HCT116 (cell line): ENCODE measurements at regions not wholly inside any gene's neighbourhood (a gene's known extent, or its start where the extent isn't known, plus 50 kb on each side); places are given as distances from the start of the nearest gene placed in this dataset.

Experiments
- ATAC-seq: fragments of 200-7000 bp; cut with Tn5 transposase; 2 replicates; pipeline ENCODE4 v1.9.1; 2020; ENCODE audit warnings: mild to moderate bottlenecking, moderate library complexity
- BruUV-seq: library from RNA; stranded (reverse); fragments of 400-500 nt; replicated peaks from 2 replicates; lab custom pipeline; 2021; lab: Mats Ljungman, UMichigan
- CTCF ChIA-PET: fragments of 300-600 bp; sonication (Branson Sonifier 250); formaldehyde crosslinking; loops from one replicate; lab custom pipeline; 2021; ENCODE audit warnings: antibody characterized with exemption; lab: Charles Lee
- POLR2A ChIA-PET: fragments of 300-600, 350-600 bp; sonication (Branson Sonifier 250); formaldehyde crosslinking; loops from one replicate; lab custom pipeline; 2021; ENCODE audit warnings: antibody characterized with exemption; lab: Charles Lee
- RAD21 ChIA-PET, 2 experiments: fragments of 300-600 bp; sonication (Branson Sonifier 250); formaldehyde crosslinking; loops; one replicate each; lab custom pipeline; 2023; ENCODE audit warnings: low total read pairs in 2 of 2; ENCODE audit not compliant: uncharacterized antibody in 2 of 2, unreplicated experiment in 2 of 2, low non-redundant PET in 1 of 2; lab: Charles Lee
- DNase-seq: peaks from one replicate; pipeline ENCODE4 v3.0.0-alpha.2; 2010; ENCODE audit warnings: low read depth, low spot score
- H2AFZ ChIP-seq: fragments of 200-600 bp; shearing (Covaris generic), sonication (generic); 2 replicates; pipeline ENCODE4 v1.6.1; 2017; ENCODE audit warnings: low read depth, mixed run types, mixed read lengths, antibody characterized with exemption, low read length; ENCODE audit not compliant: poor library complexity, severe bottlenecking
- H3K27ac ChIP-seq: 2 replicates; pipeline ENCODE4 v1.5.1; 2012; ENCODE audit warnings: low read depth, low read length
- H3K27me3 ChIP-seq: fragments of 200-600 bp; sonication (generic); 2 replicates; pipeline ENCODE4 v1.6.1; 2016; ENCODE audit warnings: mixed run types, low read length, mixed read lengths; ENCODE audit not compliant: insufficient read depth
- H3K36me3 ChIP-seq, 2 experiments: fragments of 200-500 bp in 1 of 2; fragments of 200-600 bp in 1 of 2; sonication (Bioruptor generic) in 1 of 2; sonication (generic) in 1 of 2; 2 replicates each; pipeline versions ENCODE4 v1.5.1 to v1.6.1; 2014 to 2016; ENCODE audit warnings: low read length in 2 of 2, inconsistent platforms in 1 of 2, mixed read lengths in 1 of 2, mixed run types in 1 of 2; ENCODE audit not compliant: insufficient read depth in 2 of 2, control insufficient read depth in 1 of 2
- H3K4me1 ChIP-seq, 2 experiments: fragments of 200-600 bp in 1 of 2; sonication (generic) in 1 of 2; 2 replicates each; pipeline versions ENCODE4 v1.5.1 to v1.6.1; 2012 to 2017; ENCODE audit warnings: low read length in 2 of 2, inconsistent platforms in 1 of 2, mild to moderate bottlenecking in 1 of 2, mixed read lengths in 1 of 2, mixed run types in 1 of 2, moderate library complexity in 1 of 2; ENCODE audit not compliant: insufficient read depth in 2 of 2, control insufficient read depth in 1 of 2
- H3K4me2 ChIP-seq: fragments of 200-600 bp; sonication (generic); 2 replicates; pipeline ENCODE4 v1.6.1; 2017; ENCODE audit warnings: mixed run types, low read length, mixed read lengths
- H3K4me3 ChIP-seq, 2 experiments: fragments of 200-600 bp in 1 of 2; sonication (generic) in 1 of 2; replicated peaks in 1 of 2; 2 replicates each; pipeline ENCODE4 v1.5.1; 2011 to 2016; ENCODE audit warnings: low read length in 2 of 2, control low read depth in 1 of 2, low read depth in 1 of 2, mild to moderate bottlenecking in 1 of 2, mixed read lengths in 1 of 2, mixed run types in 1 of 2
- H3K79me2 ChIP-seq: fragments of 200-600 bp; sonication (generic); 2 replicates; pipeline ENCODE4 v1.6.1; 2017; ENCODE audit warnings: mild to moderate bottlenecking, mixed run types, low read length, moderate library complexity, mixed read lengths; ENCODE audit not compliant: insufficient read depth
- H3K9ac ChIP-seq: fragments of 200-600 bp; sonication (generic); 2 replicates; pipeline ENCODE4 v1.6.1; 2016; ENCODE audit warnings: low read length, mixed read lengths
- H3K9me2 ChIP-seq: fragments of 200-600 bp; sonication (generic), shearing (Covaris generic); 2 replicates; pipeline ENCODE4 v1.6.1; 2017; ENCODE audit warnings: mixed run types, mild to moderate bottlenecking, moderate library complexity; ENCODE audit not compliant: insufficient read depth
- H3K9me3 ChIP-seq, 2 experiments: fragments of 200-500 bp in 1 of 2; fragments of 200-600 bp in 1 of 2; sonication (Bioruptor generic) in 1 of 2; sonication (generic) in 1 of 2; 2 replicates each; pipeline ENCODE4 v1.6.1; 2014 to 2017; ENCODE audit warnings: low read length in 2 of 2, mixed read lengths in 2 of 2, inconsistent platforms in 1 of 2, low read depth in 1 of 2, mild to moderate bottlenecking in 1 of 2, mixed run types in 1 of 2, moderate library complexity in 1 of 2; ENCODE audit not compliant: control insufficient read depth in 1 of 2, insufficient read depth in 1 of 2
- H4K20me1 ChIP-seq: fragments of 200-600 bp; sonication (generic), shearing (Covaris generic); 2 replicates; pipeline ENCODE4 v1.6.1; 2017; ENCODE audit warnings: mixed run types, mild to moderate bottlenecking, moderate library complexity; ENCODE audit not compliant: insufficient read depth
- ATF3 ChIP-seq: IDR thresholded peaks from 2 replicates; pipeline ENCODE4 v1.6.1; 2012
- CTCF ChIP-seq, 3 experiments: fragments of 200-600 bp in 1 of 3; sonication (generic) in 1 of 3; IDR thresholded peaks in 2 of 3; conservative IDR thresholded peaks in 1 of 3; 2 replicates each; pipeline ENCODE4 v1.5.1; 2012 to 2017; ENCODE audit warnings: low read depth in 2 of 3, low read length in 2 of 3, antibody characterized with exemption in 1 of 3, borderline replicate concordance in 1 of 3, control low read depth in 1 of 3, mild to moderate bottlenecking in 1 of 3, mixed read lengths in 1 of 3, mixed run types in 1 of 3, moderate library complexity in 1 of 3; ENCODE audit not compliant: insufficient read depth in 1 of 3
- EGR1 ChIP-seq: IDR thresholded peaks from 2 replicates; pipeline ENCODE4 v1.6.1; 2012; ENCODE audit warnings: low read depth
- EZH2 ChIP-seq: fragments of 200-600 bp; sonication (generic); IDR thresholded peaks from 2 replicates; pipeline ENCODE4 v1.6.1; 2017; ENCODE audit warnings: antibody characterized with exemption, mixed run types
- MAX ChIP-seq: IDR thresholded peaks from 2 replicates; pipeline ENCODE4 v1.6.1; 2012
- POLR2A ChIP-seq: IDR thresholded peaks from 2 replicates; pipeline ENCODE4 v1.7.0; 2011; ENCODE audit warnings: borderline replicate concordance; ENCODE audit not compliant: insufficient read depth, insufficient read length; ENCODE audit errors: extremely low read depth
- RAD21 ChIP-seq: IDR thresholded peaks from 2 replicates; pipeline ENCODE4 v1.6.1; 2012; ENCODE audit warnings: low read depth, mild to moderate bottlenecking
- REST ChIP-seq: IDR thresholded peaks from 2 replicates; pipeline ENCODE4 v1.6.1; 2012; ENCODE audit warnings: low read depth
- SIN3A ChIP-seq: IDR thresholded peaks from 2 replicates; pipeline ENCODE4 v1.6.1; 2012; ENCODE audit warnings: low read depth
- SP1 ChIP-seq: IDR thresholded peaks from 2 replicates; pipeline ENCODE4 v1.6.1; 2012; ENCODE audit warnings: low read depth
- SRF ChIP-seq: IDR thresholded peaks from 2 replicates; pipeline ENCODE4 v1.6.1; 2012; ENCODE audit warnings: low read depth
- TCF7L2 ChIP-seq: IDR thresholded peaks from 2 replicates; pipeline ENCODE4 v1.7.0; 2011; ENCODE audit warnings: borderline replicate concordance, inconsistent platforms; ENCODE audit not compliant: insufficient read depth, insufficient read length; ENCODE audit errors: extremely low read depth
- YY1 ChIP-seq: IDR thresholded peaks from 2 replicates; pipeline ENCODE4 v1.6.1; 2011; ENCODE audit warnings: low read length, low read depth, moderate library complexity, mild to moderate bottlenecking; ENCODE audit not compliant: insufficient replicate concordance; ENCODE audit errors: extremely low read depth
- ZFX ChIP-seq: fragments of 450-650 bp; IDR thresholded peaks from 2 replicates; pipeline ENCODE4 v1.6.1; 2017
- intact Hi-C: fragments of 100-400 bp; cut with micrococcal nuclease; formaldehyde crosslinking; loops from 2 replicates; pipeline ENCODE4 v1.10.0; 2022

- TF ChIP-seq RAD21: no peak
- TF ChIP-seq SRF: no peak
These were observed 66.3 kb upstream of the C1QTNF7 start (continued) for GRCh38 chr4:15361529-15361928.

- POLR2A ChIA-PET: no interaction called here
- Histone ChIP-seq H2AFZ (no peak overlapping the region), H3K27ac (no peak overlapping the region), H3K36me3 (no peaks in the 10 kb centered on the region), H3K9ac (no peak overlapping the region), H3K4me1 (no peaks in the 10 kb centered on the region), H3K9me3 (no peaks in the 10 kb centered on the region), H3K4me2 (no peak overlapping the region), H3K27me3 (0 out of 2 replicates have a peak, but pooled peaks cover 7% of the 10 kb centered on the region), H3K79me2 (no peaks in the 10 kb centered on the region), H3K4me3 (no peak overlapping the region), H4K20me1 (no peaks in the 10 kb centered on the region), H3K9me2 (no peaks in the 10 kb centered on the region)
- intact Hi-C loops: no loop called here
- TF ChIP-seq REST (no peak), CTCF (IDR thresholded peaks at IDR 0.05 in 2 of 3, conservative IDR thresholded peaks at IDR 0.05 in 1 of 3; ENCODE audit: borderline replicate concordance in 1 of 3, insufficient read depth in 1 of 3, low read depth in 2 of 3, low read length in 2 of 3) (no peak), TCF7L2 (no peak), YY1 (no peak), EZH2 (no peak), EGR1 (no peak), ATF3 (no peak), MAX (no peak), ZFX (no peak), SIN3A (no peak), SP1 (no peak), POLR2A (no peak), SRF (no peak)
- CTCF ChIA-PET: no interaction called here
- no peak for ATAC-seq
- no peak for DNase-seq
- RAD21 ChIA-PET: no interaction called here
- no TSS peak for BruUV-seq
These were observed 65.3 kb upstream of the C1QTNF7 start for GRCh38 chr4:15362541-15362940.
